Ovary (tissue), 3 donors: ENCODE measurements at regions not wholly inside any gene's neighbourhood (a gene's known extent, or its start where the extent isn't known, plus 50 kb on each side); places are given as distances from the start of the nearest gene placed in this dataset.

Source experiments
- CTCF ChIP-seq, 3 donors: fragments of 450-650 bp in 2 of 3; fragments of 200-600 bp in 1 of 3; IDR thresholded peaks; one replicate each; pipeline versions ENCODE4 v1.5.1 to v1.8.0; 2016 to 2022; ENCODE audit warnings: antibody characterized with exemption in 3 of 3, mild to moderate bottlenecking in 1 of 3
- EP300 ChIP-seq: sonication (generic); formaldehyde crosslinking; IDR thresholded peaks from one replicate; pipeline ENCODE4 v1.6.1; 2017; ENCODE audit warnings: antibody characterized with exemption
- POLR2A ChIP-seq: fragments of 450-650 bp; IDR thresholded peaks from one replicate; pipeline ENCODE4 v1.6.1; 2017; ENCODE audit warnings: antibody characterized with exemption, mild to moderate bottlenecking, moderate library complexity
- donor health status: DM: no; HTN: no; CAD: no.

GRCh38 chr5:8176101-8176693 is 307.2 kb downstream of the MTRR start:
- TF ChIP-seq POLR2A: no peak
- TF ChIP-seq CTCF (IDR thresholded peaks at IDR 0.05): no peak
- TF ChIP-seq EP300: no peak
